DOHH2 (cell line): ENCODE measurements at regions not wholly inside any gene's neighbourhood (a gene's known extent, or its start where the extent isn't known, plus 50 kb on each side); places are given as distances from the start of the nearest gene placed in this dataset.
A peak's percentile ranks its signal among the peaks of the same experiment; 100 is the strongest.

Source experiments
- H3F3A ChIP-seq: fragments of 200-600 bp; sonication (generic), shearing (Covaris generic); 2 replicates; pipeline ENCODE4 v1.6.0; 2016; ENCODE audit warnings: antibody characterized with exemption, mild to moderate bottlenecking; ENCODE audit not compliant: control insufficient read depth, insufficient read depth
- H3K27ac ChIP-seq: fragments of 200-600 bp; sonication (generic); 2 replicates; pipeline ENCODE4 v1.5.1; 2014; ENCODE audit warnings: low read depth, mild to moderate bottlenecking, low read length, moderate library complexity
- H3K27me3 ChIP-seq: fragments of 200-600 bp; sonication (generic); 2 replicates; pipeline ENCODE4 v1.6.1; 2014; ENCODE audit warnings: mild to moderate bottlenecking, low read length, mixed read lengths; ENCODE audit not compliant: control insufficient read depth
- H3K36me3 ChIP-seq: fragments of 200-600 bp; sonication (generic); 2 replicates; pipeline ENCODE4 v1.6.1; 2014; ENCODE audit warnings: mild to moderate bottlenecking, low read length, moderate library complexity, mixed read lengths; ENCODE audit not compliant: control insufficient read depth
- H3K4me1 ChIP-seq: fragments of 200-600 bp; sonication (generic); 2 replicates; pipeline ENCODE4 v1.6.1; 2014; ENCODE audit warnings: mild to moderate bottlenecking, low read length, mixed read lengths; ENCODE audit not compliant: control insufficient read depth
- H3K4me2 ChIP-seq: fragments of 200-600 bp; sonication (generic); 2 replicates; pipeline ENCODE4 v1.6.0; 2014; ENCODE audit warnings: mild to moderate bottlenecking, low read length, moderate library complexity
- H3K4me3 ChIP-seq: fragments of 200-600 bp; sonication (generic); 2 replicates; pipeline ENCODE4 v1.5.1; 2014; ENCODE audit warnings: mild to moderate bottlenecking, low read length, mixed read lengths
- H3K79me2 ChIP-seq: fragments of 200-600 bp; sonication (generic); 2 replicates; pipeline ENCODE4 v1.6.1; 2014; ENCODE audit warnings: mild to moderate bottlenecking, low read length, mixed read lengths; ENCODE audit not compliant: control insufficient read depth
- H3K9me2 ChIP-seq: fragments of 200-600 bp; sonication (generic); replicated peaks from 2 replicates; pipeline ENCODE4 v1.6.1; 2014; ENCODE audit warnings: mild to moderate bottlenecking, low read length, mixed read lengths; ENCODE audit not compliant: control insufficient read depth
- H3K9me3 ChIP-seq: fragments of 200-600 bp; sonication (generic); 2 replicates; pipeline ENCODE4 v1.6.1; 2014; ENCODE audit warnings: antibody characterized with exemption, low read length, mixed read lengths; ENCODE audit not compliant: control insufficient read depth, insufficient read depth
- H4K20me1 ChIP-seq: fragments of 200-600 bp; sonication (generic); 2 replicates; pipeline ENCODE4 v1.6.0; 2014; ENCODE audit warnings: low read depth, mild to moderate bottlenecking, antibody characterized with exemption, low read length, moderate library complexity; ENCODE audit not compliant: control insufficient read depth, insufficient read depth
- CTCF ChIP-seq: fragments of 200-600 bp; sonication (generic); IDR thresholded peaks from one replicate; pipeline ENCODE4 v1.5.1; 2014; ENCODE audit warnings: antibody characterized with exemption, mild to moderate bottlenecking, low read depth, low read length; ENCODE audit not compliant: poor library complexity, severe bottlenecking
- EZH2phosphoT487 ChIP-seq: fragments of 200-600 bp; sonication (generic); IDR thresholded peaks from 2 replicates; pipeline ENCODE4 v1.6.1; 2017; ENCODE audit warnings: borderline replicate concordance, mild to moderate bottlenecking, antibody characterized with exemption, low read length, moderate library complexity, mixed read lengths

- H3K4me2 ChIP-seq, result no peak overlapping the region
- no peaks in the 10 kb centered on the region for H3K4me1 ChIP-seq
- no peaks in the 10 kb centered on the region for H3K36me3 ChIP-seq
- H3K27me3 ChIP-seq, result 0 out of 2 replicates have a peak, but pooled peaks cover 4% of the 10 kb centered on the region
- no peaks in the 10 kb centered on the region for H4K20me1 ChIP-seq
- no peaks in the 10 kb centered on the region for H3F3A ChIP-seq
- H3K9me3 ChIP-seq, result no peaks in the 10 kb centered on the region
- no peak overlapping the region for H3K4me3 ChIP-seq
- no peak for TF ChIP-seq EZH2phosphoT487
- peak; percentile 14 for TF ChIP-seq CTCF
- no peaks in the 10 kb centered on the region for H3K79me2 ChIP-seq
- H3K27ac ChIP-seq, result no peak overlapping the region
- no peaks in the 10 kb centered on the region for H3K9me2 ChIP-seq
These were observed 66.9 kb upstream of the TFEC start for GRCh38 chr7:116097365-116098009.

- no peak overlapping the region for H3K27ac ChIP-seq
- TF ChIP-seq CTCF (no peak), EZH2phosphoT487 (no peak)
- H3K27me3 ChIP-seq, result 0 out of 2 replicates have a peak, but pooled peaks cover 7% of the 10 kb centered on the region
- no peaks in the 10 kb centered on the region for H3F3A ChIP-seq
- H3K4me3 ChIP-seq, result no peak overlapping the region
- H4K20me1 ChIP-seq, result no peaks in the 10 kb centered on the region
- H3K4me2 ChIP-seq, result no peak overlapping the region
- no peaks in the 10 kb centered on the region for H3K79me2 ChIP-seq
- no peaks in the 10 kb centered on the region for H3K36me3 ChIP-seq
- no peaks in the 10 kb centered on the region for H3K9me2 ChIP-seq
- no peaks in the 10 kb centered on the region for H3K4me1 ChIP-seq
- no peaks in the 10 kb centered on the region for H3K9me3 ChIP-seq
These were observed 67.6 kb upstream of the TFEC start for GRCh38 chr7:116098175-116098574.

GRCh38 chr7:116100626-116101025, 70.1 kb upstream of the TFEC start:
- Histone ChIP-seq H3K4me3 (no peak overlapping the region), H3K9me2 (no peaks in the 10 kb centered on the region), H3K4me1 (no peaks in the 10 kb centered on the region), H3K36me3 (no peaks in the 10 kb centered on the region), H4K20me1 (no peaks in the 10 kb centered on the region), H3K79me2 (no peaks in the 10 kb centered on the region), H3K27ac (no peak overlapping the region), H3F3A (no peaks in the 10 kb centered on the region), H3K27me3 (0 out of 2 replicates have a peak, but pooled peaks cover 7% of the 10 kb centered on the region), H3K9me3 (no peaks in the 10 kb centered on the region), H3K4me2 (no peak overlapping the region)
- TF ChIP-seq CTCF (no peak), EZH2phosphoT487 (no peak)
